T-helper 1 cell treated with Interleukin-12 subunit alpha and Interleukin-12 subunit beta and Interleukin-4 antibody, amounts not matched to agents 30 μg/mL and 1 μg/mL, for 36 hours (primary cell): ENCODE measurements at regions not wholly inside any gene's neighbourhood (a gene's known extent, or its start where the extent isn't known, plus 50 kb on each side); places are given as distances from the start of the nearest gene placed in this dataset.

Experiments
- H3K27ac Mint-ChIP-seq: one replicate; pipeline ENCODE4 v1.8.0; 2021; ENCODE audit warnings: mild to moderate bottlenecking, mixed read lengths
- H3K27me3 Mint-ChIP-seq: one replicate; pipeline ENCODE4 v1.8.0; 2021; ENCODE audit warnings: low read depth, mixed read lengths
- H3K36me3 Mint-ChIP-seq: one replicate; pipeline ENCODE4 v1.8.0; 2021; ENCODE audit warnings: low read depth, mixed read lengths
- H3K4me1 Mint-ChIP-seq: one replicate; pipeline ENCODE4 v1.8.0; 2021; ENCODE audit warnings: low read depth, mixed read lengths
- H3K4me3 Mint-ChIP-seq: one replicate; pipeline ENCODE4 v1.8.0; 2021; ENCODE audit warnings: mild to moderate bottlenecking, moderate library complexity, mixed read lengths
- H3K9me3 Mint-ChIP-seq: one replicate; pipeline ENCODE4 v1.8.0; 2021; ENCODE audit warnings: mixed read lengths

DNA sequence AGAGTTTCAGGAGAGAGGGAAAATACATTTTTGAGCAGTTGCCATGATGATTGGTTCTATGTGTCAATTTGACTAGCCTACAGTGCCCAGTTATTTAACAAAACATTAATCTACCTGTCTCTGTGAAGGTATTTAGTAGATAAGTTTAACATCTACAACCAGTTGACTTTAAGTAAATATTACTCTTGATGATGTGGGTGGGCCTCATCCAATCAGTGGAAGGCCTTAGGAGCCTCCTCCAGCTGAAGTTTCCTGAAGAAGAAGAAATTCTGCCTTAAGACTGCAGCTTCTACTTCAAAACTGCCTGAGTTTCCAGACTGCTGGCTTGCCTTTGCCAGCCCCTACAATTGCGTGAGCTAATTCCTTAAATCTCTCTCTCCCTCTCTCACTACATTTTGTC, 93.6 kb downstream of the OXSM start:
- Mint-ChIP-seq H3K9me3 (no peaks in the 10 kb centered on the region), H3K4me1 (no peaks in the 10 kb centered on the region), H3K27ac (no peak overlapping the region), H3K36me3 (no peaks in the 10 kb centered on the region), H3K4me3 (no peak overlapping the region), H3K27me3 (peaks cover 4% of the 10 kb centered on the region)

- Mint-ChIP-seq H3K36me3 (no peaks in the 10 kb centered on the region), H3K27ac (no peak overlapping the region), H3K4me1 (no peaks in the 10 kb centered on the region), H3K4me3 (no peak overlapping the region), H3K9me3 (no peaks in the 10 kb centered on the region), H3K27me3 (peaks cover 4% of the 10 kb centered on the region)
These were observed 95.1 kb downstream of the OXSM start for GRCh38 chr3:25884981-25885380.

DNA sequence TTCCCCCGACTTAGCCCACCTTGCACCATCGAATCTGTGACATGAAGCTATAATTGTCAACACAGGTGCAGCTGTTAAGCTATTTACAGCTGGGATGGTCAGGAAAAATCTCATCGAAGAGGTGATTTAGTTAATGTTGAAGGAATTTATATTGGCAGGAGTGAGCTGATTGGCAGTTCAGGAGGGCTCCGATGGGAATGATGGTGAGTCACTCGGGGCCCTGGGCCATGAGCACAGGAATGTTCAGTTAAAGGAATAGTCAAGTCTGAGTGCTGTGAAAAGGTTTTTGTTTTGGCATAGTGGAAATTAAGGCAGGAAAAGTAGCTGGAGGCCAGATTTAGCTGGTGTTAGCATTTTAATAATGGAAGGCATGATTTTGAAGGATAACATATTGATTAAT, 95.7 kb downstream of the OXSM start:
- peaks cover 4% of the 10 kb centered on the region for H3K27me3 Mint-ChIP-seq
- no peak overlapping the region for H3K4me3 Mint-ChIP-seq
- no peaks in the 10 kb centered on the region for H3K9me3 Mint-ChIP-seq
- no peak overlapping the region for H3K27ac Mint-ChIP-seq
- H3K36me3 Mint-ChIP-seq: no peaks in the 10 kb centered on the region
- no peaks in the 10 kb centered on the region for H3K4me1 Mint-ChIP-seq

DNA sequence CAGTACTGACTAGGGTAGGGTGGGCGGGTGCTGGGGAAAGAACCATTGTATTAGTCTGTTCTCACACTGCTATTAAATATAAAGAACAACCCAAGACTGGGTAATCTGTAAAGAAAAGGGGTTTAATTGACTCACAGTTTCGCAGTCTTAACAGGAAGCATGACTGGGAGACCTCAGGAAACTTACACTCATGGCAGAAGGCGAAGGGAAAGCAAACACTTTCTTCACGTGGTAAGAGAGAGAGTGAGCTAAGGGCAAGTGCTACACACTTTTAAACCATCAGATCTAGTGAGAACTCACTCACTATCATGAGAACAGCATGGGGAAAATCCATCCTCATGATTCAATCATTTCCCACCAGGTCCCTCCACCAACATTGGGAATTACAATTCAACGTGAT, 98.0 kb downstream of the OXSM start:
- Mint-ChIP-seq H3K9me3 (no peaks in the 10 kb centered on the region), H3K27ac (no peak overlapping the region), H3K4me3 (no peak overlapping the region), H3K4me1 (no peaks in the 10 kb centered on the region), H3K27me3 (peaks cover 4% of the 10 kb centered on the region), H3K36me3 (no peaks in the 10 kb centered on the region)

GRCh38 chr3:25888892-25889524, 99.1 kb downstream of the OXSM start:
- Mint-ChIP-seq H3K27ac (no peak overlapping the region), H3K9me3 (no peaks in the 10 kb centered on the region), H3K27me3 (peaks cover 4% of the 10 kb centered on the region), H3K4me3 (no peak overlapping the region), H3K36me3 (no peaks in the 10 kb centered on the region), H3K4me1 (no peaks in the 10 kb centered on the region)

DNA sequence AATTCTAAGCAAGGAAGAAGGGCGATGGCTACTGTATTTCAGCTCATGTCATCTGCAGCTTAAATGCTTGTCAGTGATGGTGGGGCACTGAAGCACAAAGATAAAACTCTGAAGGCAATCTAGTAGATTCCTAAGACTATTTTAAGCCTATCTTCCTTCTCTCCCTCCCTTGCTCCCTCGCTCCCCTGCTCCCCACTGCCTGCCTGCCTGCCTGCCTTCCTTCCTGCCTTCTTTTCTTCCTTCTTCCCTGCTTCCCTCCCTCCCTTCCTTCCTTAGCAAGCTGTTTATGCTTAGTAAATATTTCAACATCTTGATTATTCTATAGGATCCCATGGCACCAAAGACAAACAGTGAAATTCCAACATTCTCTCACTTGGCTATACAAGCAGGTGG, 99.6 kb downstream of the OXSM start:
- Mint-ChIP-seq H3K27me3 (peaks cover 4% of the 10 kb centered on the region), H3K4me1 (no peaks in the 10 kb centered on the region), H3K9me3 (no peaks in the 10 kb centered on the region), H3K27ac (no peak overlapping the region), H3K4me3 (no peak overlapping the region), H3K36me3 (no peaks in the 10 kb centered on the region)

GRCh38 chr3:25894101-25894500, 104.2 kb downstream of the OXSM start:
- Mint-ChIP-seq H3K4me1 (no peaks in the 10 kb centered on the region), H3K36me3 (no peaks in the 10 kb centered on the region), H3K27me3 (no peaks in the 10 kb centered on the region), H3K9me3 (no peaks in the 10 kb centered on the region), H3K4me3 (no peak overlapping the region), H3K27ac (no peak overlapping the region)

DNA sequence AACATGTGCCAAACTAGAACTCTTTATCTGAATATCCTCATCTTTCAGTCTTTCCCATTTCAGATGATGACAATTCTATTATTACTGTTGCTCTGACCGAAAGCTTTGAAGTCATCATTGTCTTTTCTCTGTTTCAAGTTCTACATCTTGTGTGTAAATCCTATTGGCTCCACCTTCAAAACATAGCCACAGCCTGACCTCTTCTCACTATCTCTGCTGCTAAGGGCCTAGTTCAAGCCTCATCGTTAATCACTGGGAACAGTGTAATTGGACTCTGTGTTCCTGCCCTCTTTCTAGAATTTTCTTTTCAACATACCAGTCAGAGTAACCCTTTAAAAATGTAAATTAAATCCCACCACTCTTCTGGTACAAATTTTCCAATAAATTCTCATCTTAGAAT, 105.1 kb downstream of the OXSM start:
- Mint-ChIP-seq H3K27me3 (no peaks in the 10 kb centered on the region), H3K27ac (no peak overlapping the region), H3K9me3 (no peaks in the 10 kb centered on the region), H3K4me1 (no peaks in the 10 kb centered on the region), H3K4me3 (no peak overlapping the region), H3K36me3 (no peaks in the 10 kb centered on the region)

GRCh38 chr3:25895443-25895842, 105.6 kb downstream of the OXSM start:
- Mint-ChIP-seq H3K27me3 (no peaks in the 10 kb centered on the region), H3K36me3 (no peaks in the 10 kb centered on the region), H3K9me3 (no peaks in the 10 kb centered on the region), H3K27ac (no peak overlapping the region), H3K4me3 (no peak overlapping the region), H3K4me1 (no peaks in the 10 kb centered on the region)

GRCh38 chr3:25897019-25897418, 107.1 kb downstream of the OXSM start:
- Mint-ChIP-seq H3K4me1 (peaks cover 3% of the 10 kb centered on the region), H3K27ac (no peak overlapping the region), H3K4me3 (no peak overlapping the region), H3K27me3 (no peaks in the 10 kb centered on the region), H3K9me3 (no peaks in the 10 kb centered on the region), H3K36me3 (no peaks in the 10 kb centered on the region)

GRCh38 chr3:25899352-25900101, 109.6 kb downstream of the OXSM start:
- Mint-ChIP-seq H3K27ac (no peak overlapping the region), H3K9me3 (no peaks in the 10 kb centered on the region), H3K4me1 (peaks cover 3% of the 10 kb centered on the region), H3K36me3 (no peaks in the 10 kb centered on the region), H3K4me3 (no peak overlapping the region), H3K27me3 (peaks cover 4% of the 10 kb centered on the region)

DNA sequence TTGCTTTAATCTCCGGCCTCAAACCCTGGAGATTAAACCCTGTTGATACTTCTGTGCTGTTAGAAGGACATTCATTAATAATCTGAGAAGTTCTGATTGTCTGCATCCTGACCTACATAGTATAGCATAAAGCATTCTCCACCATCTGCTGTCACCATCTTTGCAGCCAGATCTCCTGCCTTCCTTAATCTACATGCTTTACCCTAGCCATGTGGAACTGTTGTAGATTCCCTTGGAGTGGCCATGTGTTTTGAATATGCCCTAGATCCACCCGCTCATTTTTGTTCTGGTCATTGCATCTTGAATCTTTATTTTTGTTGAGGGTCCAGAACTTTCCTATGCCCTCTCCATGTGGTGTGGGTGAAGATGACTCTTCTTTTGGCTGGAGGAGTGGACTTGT, 110.3 kb downstream of the OXSM start:
- peaks cover 3% of the 10 kb centered on the region for H3K4me1 Mint-ChIP-seq
- H3K4me3 Mint-ChIP-seq: no peak overlapping the region
- H3K27me3 Mint-ChIP-seq: peaks cover 7% of the 10 kb centered on the region
- no peak overlapping the region for H3K27ac Mint-ChIP-seq
- no peaks in the 10 kb centered on the region for H3K9me3 Mint-ChIP-seq
- no peaks in the 10 kb centered on the region for H3K36me3 Mint-ChIP-seq

- H3K27me3 Mint-ChIP-seq: peaks cover 7% of the 10 kb centered on the region
- H3K9me3 Mint-ChIP-seq: no peaks in the 10 kb centered on the region
- no peak overlapping the region for H3K4me3 Mint-ChIP-seq
- no peaks in the 10 kb centered on the region for H3K36me3 Mint-ChIP-seq
- peaks cover 3% of the 10 kb centered on the region for H3K4me1 Mint-ChIP-seq
- no peak overlapping the region for H3K27ac Mint-ChIP-seq
These were observed 111.9 kb downstream of the OXSM start for GRCh38 chr3:25901796-25902195.

DNA sequence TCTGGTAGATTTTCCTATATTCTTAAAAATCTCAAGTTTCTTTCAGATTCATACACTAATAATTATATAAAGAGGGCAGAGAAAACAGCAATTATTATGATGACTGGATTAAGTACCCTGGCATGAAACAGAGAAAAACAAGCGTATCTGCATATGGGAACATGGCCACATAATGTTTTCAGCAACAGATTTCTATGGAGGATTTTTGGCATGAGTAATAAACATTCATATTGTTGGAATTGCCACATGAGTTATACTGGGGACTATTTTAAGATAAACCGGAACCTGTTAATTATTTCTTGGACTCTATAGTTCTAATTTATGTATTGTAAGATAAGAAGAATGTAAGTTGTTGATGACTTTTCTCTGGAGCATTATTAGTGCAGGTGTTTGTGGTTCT, 112.7 kb downstream of the OXSM start:
- no peaks in the 10 kb centered on the region for H3K36me3 Mint-ChIP-seq
- no peaks in the 10 kb centered on the region for H3K9me3 Mint-ChIP-seq
- peaks cover 7% of the 10 kb centered on the region for H3K27me3 Mint-ChIP-seq
- H3K27ac Mint-ChIP-seq: no peak overlapping the region
- peaks cover 3% of the 10 kb centered on the region for H3K4me1 Mint-ChIP-seq
- no peak overlapping the region for H3K4me3 Mint-ChIP-seq

GRCh38 chr3:25903371-25904129, 113.7 kb downstream of the OXSM start:
- peaks cover 7% of the 10 kb centered on the region for H3K27me3 Mint-ChIP-seq
- H3K4me3 Mint-ChIP-seq: no peak overlapping the region
- H3K36me3 Mint-ChIP-seq: no peaks in the 10 kb centered on the region
- no peaks in the 10 kb centered on the region for H3K9me3 Mint-ChIP-seq
- peaks cover 3% of the 10 kb centered on the region for H3K4me1 Mint-ChIP-seq
- no peak overlapping the region for H3K27ac Mint-ChIP-seq
